CMK (cell line): ENCODE measurements at regions not wholly inside any gene's neighbourhood (a gene's known extent, or its start where the extent isn't known, plus 50 kb on each side); places are given as distances from the start of the nearest gene placed in this dataset.

Source experiments
- DNase-seq: peaks from one replicate; pipeline ENCODE4 v3.0.0-alpha.2; 2010; ENCODE audit warnings: low read depth

DNA sequence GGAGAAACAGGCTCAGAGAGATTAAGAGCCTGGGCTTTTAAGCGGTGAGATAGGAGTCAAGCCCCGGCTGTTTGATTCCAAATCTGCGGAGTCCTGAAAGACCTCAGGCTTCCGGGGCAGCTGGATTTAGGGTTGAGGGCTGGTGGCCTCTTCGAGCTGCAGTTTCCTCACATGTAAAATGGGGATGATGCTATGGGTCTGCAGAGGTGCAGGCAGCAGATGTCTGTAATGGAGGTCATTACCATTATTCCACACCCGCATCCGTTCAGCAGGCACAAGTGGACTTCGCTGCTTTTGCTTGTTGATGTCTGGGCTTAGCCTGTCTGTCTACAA, 175.6 kb upstream of the HS6ST1 start:
- no peak for DNase-seq

GRCh38 chr2:128494640-128495321, 176.1 kb upstream of the HS6ST1 start:
- no peak for DNase-seq

- DNase-seq, result no peak
These were observed 177.4 kb upstream of the HS6ST1 start for GRCh38 chr2:128495996-128496547.

DNA sequence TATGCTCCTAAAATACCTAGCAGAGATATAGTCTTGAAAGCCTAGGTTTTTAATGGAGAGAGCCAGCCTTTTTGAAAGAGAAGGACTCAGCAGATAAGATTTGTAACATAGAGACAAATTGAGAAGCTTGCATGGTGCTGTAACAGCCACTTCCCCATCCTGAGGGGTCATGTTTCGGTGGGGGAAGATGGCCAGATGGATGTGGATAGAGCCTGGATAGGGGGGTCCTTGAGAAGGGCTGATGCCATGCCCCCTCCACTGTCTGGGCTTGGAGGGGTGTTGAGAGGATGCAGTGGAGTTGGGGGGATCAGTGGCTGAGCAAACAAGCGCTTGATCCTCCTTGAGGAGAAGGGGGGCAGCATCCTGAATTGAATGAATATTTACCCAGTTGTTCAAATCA, 178.0 kb upstream of the HS6ST1 start:
- DNase-seq, result no peak

- DNase-seq, result no peak
These were observed 178.8 kb upstream of the HS6ST1 start for GRCh38 chr2:128497461-128497860.

- no peak for DNase-seq
These were observed 179.4 kb upstream of the HS6ST1 start for GRCh38 chr2:128498086-128498485.

DNA sequence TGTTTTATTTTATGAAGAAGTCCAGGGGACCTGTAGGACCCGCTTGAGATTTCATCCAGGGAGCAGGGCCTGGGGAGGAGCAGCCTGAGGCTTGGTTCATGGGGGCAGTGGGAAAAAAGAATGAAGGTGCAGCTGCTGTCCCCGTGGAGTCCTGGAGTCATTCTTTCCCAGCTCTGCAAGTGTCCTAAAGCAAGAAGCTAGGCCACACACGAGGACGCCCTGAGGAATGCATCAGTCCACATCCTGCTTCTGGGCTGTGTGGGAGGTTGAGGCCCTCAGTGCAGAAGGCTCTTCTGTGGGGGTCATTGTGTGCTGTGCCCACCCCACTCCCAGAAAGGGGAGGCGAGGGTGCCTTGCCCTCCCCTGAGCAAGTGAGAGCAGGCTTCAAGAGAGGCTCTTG, 179.9 kb upstream of the HS6ST1 start:
- DNase-seq, result no peak

DNA sequence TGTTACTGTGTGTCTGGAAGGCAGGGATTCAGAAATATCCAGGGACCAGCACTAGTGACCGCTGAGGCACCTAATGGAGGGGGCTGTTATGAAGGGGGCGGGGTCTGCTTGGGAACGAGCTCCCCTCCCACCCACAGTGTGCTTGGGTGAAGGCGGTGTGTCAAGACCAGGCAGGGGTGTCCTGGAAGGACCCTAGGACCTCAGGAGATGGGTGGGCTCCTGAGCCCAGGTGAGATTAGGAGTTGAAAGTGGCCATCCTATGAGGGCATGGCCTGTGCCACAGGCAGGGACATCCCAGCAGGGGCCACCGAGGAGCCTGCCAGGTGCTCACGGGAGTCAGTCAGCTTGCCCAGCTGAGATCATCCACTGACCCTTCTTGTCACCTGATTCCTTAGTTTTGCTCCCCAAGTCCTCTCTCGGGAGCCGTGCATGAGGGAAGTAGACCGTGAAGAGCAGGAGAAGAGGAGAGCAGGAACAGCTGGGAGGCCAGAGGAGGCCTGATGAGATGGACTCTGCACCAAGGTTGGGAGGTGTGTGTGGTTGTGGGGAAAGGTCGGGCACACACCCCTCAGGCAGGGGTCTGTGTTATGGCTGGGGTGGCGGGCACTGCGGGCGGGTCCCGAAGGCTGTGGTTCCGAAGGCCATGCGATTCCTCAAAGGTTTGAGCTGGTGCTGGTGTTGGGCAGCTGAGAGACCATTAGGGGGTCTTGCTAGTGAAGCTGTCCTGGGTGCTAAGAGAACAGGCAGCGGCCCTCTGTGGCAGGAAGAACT, 180.9 kb upstream of the HS6ST1 start:
- DNase-seq, result no peak

DNA sequence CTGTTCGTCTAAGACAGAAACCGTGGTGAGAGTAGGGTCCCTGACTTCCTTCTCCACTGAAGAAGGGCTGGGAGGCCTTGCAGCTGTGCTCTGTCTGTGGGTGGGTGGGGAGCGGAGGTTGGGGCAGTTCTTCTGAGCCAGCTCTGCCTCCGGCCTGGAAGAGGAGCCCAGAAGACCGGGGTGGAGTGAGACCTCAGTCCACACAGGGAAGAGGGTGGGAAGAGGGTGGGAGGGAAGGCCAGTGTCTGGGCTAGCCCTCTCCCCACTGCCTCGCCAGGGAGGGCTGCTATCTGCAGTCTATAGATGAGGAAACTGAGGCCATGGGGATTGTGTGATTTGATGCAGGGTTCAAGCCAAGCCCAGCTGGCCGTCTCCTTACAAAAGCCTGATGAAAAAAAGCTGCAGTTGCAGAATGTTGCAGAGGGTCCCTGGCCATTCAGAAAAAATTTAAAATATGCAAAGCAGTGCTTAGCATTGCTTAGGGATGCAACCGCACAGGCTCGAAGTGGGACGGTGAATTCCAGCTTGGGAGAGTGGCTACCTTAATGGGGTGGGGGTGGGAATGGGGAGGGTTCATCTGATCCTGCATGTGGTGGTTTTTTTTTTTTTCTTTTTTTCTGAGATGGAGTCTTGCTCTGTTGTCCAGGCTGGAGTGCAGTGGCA, 181.6 kb upstream of the HS6ST1 start:
- DNase-seq, result no peak

GRCh38 chr2:128501006-128501690, 182.5 kb upstream of the HS6ST1 start:
- no peak for DNase-seq

- no peak for DNase-seq
These were observed 183.0 kb upstream of the HS6ST1 start for GRCh38 chr2:128501700-128502099.

DNA sequence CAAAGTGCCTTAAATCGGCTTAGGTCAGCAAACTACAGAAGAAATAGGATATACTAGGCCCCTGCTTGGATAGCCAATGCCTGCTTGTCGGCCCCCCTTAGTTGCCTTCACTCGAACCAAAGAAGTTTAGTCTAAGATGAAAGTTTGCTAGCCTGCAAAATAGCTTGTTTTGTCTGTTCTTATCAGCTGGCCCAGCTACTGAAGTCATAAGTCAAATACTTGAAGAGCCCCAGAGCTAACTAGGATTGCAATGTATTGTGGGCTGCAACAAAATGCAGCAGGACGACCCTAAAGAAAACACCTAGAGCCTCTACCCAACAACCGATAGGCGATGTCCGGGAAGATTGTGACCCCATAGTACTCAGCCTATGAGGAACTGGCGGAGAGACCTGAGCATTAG, 183.5 kb upstream of the HS6ST1 start:
- DNase-seq, result no peak

GRCh38 chr2:128502638-128503246, 184.1 kb upstream of the HS6ST1 start:
- no peak for DNase-seq

DNA sequence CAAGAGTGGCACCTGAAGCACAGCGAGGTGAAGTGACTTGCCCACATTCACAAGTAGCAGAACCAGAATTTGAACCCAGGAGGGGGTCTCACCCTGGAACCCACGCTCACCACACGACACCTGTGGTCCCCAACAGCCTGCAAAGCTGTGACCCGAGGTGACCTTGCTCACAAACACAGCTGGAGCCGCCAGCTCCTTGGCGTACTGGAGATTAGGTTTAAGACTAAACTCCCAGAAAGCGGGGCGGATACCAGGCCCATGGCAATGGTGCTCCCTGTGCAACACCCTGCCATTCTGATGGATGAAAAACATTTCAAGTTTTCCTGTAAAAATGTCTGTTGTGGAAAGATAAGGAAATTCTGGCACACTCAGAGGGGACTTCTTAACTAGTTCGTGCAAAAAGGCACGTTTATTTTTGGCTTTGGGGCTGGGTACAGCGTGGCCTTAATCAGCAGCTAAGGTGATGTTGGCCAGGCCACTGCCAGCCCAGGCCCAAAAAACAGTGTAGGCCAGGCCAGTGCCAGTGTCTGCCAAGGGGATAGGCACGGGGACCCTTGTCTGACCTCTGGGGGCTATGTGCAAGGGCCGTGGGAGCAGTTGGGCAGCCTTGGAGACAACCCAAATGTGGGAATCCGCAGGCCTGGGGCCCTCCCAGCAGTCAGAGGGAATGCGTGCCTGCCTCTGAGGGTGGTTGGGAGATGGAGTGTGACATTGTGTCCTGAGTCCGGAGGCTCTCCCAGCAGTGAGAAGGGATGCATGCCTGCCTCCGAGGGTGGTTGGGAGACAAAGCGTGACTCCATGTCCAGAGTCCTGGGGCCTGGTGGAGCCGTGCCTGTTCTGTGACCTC, 185.0 kb upstream of the HS6ST1 start:
- DNase-seq, result no peak

GRCh38 chr2:128504246-128505149, 185.8 kb upstream of the HS6ST1 start:
- DNase-seq, result no peak

- no peak for DNase-seq
These were observed 186.5 kb upstream of the HS6ST1 start for GRCh38 chr2:128505150-128505490.

GRCh38 chr2:128505575-128506526, 187.2 kb upstream of the HS6ST1 start:
- DNase-seq, result no peak

GRCh38 chr2:128506534-128506933, 187.9 kb upstream of the HS6ST1 start:
- no peak for DNase-seq
